Hematopoietic multipotent progenitor cell (in vitro differentiated cells): ENCODE measurements at regions not wholly inside any gene's neighbourhood (a gene's known extent, or its start where the extent isn't known, plus 50 kb on each side); places are given as distances from the start of the nearest gene placed in this dataset.

Experiments
- DNase-seq, 3 donors: peaks; one replicate each; pipeline ENCODE4 v3.0.0-alpha.2; 2011 to 2015; ENCODE audit warnings: low read depth in 2 of 3, low spot score in 2 of 3

DNA sequence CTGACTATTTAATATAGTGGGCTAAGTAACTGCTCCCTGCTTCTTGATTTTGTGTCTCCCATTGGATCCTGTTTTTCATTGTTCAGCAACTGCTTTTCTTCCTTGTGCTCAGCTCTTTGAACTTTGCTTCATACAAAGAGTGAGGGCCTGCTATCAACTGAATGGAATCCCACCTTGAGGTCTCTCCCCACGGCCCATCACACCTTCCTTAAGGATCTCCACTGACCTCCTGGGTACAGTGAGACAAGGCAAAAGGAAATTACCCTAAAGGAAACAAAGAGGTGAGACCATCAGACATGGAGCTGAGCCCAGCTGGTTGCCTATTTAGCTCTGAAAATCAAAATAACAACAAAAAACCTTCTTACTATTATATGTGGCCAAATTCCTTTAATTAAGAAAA, 91.3 kb upstream of the RPL34 start:
- no peak for DNase-seq

DNA sequence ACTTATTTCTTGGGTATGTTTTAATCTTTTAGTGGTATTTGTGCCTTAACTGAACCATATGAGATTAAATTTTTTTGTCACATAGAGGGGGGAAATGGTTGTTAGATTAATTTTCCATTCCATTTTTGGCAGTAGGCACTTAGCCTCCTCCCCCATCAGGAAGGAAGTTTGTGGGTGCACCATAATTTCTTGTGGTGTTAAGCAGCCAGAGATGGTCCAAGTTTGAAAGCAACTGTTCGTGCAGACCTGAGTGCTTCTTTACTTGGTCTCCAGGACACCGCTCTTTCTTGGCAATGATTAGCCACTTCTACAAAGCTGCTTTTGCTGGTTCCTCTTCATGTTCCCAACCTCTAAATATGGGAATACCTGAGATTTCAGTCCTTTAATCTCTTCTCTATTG, 92.7 kb upstream of the RPL34 start:
- peak in 2 of 3 donors; percentile 53 to 87 for DNase-seq

DNA sequence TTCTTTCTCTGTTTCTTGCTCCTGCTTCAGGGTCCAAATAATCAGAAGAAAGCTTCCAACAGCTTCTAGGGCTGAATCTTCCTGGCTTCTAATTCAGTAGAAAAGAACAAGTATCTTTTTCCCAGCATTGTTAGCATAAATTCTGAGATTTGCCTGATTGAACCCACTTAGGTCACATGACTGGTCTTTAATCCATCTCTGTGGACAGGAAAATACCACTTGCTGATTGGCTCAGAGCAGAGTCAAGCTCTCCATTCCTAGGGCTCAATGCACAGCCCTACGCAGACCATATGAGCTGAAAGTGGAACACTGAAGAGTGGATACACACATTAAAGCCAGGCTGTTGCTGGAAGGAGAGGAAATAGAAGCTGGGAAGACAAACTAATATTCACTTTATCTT, 99.6 kb upstream of the RPL34 start:
- no peak for DNase-seq

DNA sequence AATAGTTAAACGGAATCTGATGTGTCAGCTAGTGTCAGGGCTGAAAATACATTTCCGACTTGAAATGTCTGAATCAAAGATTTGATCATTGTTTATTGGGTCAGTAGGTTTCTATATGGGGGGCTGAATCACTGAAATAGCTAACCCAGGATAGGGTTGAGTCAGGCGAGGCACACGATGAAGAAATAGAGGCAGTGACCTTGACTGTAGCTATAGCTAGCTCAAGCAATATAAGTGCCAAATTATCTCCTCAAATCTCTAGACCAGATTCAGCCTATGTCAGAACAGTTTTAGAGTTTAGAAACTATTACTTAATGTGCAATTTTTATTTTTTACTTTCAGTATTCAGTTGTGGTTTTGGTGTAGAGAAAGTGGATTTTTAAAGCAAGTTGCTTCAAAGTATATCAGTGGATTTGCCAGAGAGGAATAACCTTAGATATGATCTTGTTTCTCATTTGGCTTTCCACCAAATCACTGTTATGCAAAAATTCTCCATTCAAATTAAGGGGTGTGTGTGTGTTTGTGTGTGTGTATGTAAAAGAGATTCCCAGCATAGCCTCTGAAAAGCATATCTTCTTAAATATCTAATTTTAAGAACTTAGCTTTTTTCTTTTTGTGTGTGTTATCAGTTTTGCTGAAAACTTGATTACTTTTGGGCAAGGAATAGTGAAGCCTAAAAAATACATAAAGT, 100.3 kb upstream of the RPL34 start:
- no peak for DNase-seq

DNA sequence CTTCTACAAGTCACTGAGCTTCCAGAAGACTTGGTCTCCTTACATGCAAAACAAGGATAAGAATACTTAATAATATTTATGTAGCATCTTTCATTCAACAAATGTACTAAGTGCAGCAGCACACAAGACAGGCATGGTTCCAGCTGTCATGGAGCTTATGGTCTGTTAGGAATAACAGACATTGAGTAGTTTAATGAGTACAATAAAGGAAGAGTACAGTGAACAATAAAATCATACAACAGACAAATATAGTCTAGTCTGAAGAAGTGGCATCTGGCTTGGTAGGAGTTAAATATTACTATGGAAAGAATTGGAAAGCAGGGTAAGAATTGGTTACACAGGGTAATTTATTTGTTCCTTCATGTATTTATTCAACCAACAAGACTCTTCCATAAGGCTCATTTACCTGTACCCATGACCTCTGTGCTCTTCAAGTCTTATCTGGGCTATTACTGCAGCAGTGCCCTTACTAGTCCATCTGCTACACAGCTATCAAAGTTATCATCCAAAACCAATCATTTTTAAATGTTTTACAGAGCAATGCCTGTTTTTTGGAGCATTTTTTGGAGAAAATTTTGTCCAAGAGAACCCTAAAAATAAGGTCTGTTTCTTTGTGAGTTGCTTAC, 101.1 kb upstream of the RPL34 start:
- no peak for DNase-seq

DNA sequence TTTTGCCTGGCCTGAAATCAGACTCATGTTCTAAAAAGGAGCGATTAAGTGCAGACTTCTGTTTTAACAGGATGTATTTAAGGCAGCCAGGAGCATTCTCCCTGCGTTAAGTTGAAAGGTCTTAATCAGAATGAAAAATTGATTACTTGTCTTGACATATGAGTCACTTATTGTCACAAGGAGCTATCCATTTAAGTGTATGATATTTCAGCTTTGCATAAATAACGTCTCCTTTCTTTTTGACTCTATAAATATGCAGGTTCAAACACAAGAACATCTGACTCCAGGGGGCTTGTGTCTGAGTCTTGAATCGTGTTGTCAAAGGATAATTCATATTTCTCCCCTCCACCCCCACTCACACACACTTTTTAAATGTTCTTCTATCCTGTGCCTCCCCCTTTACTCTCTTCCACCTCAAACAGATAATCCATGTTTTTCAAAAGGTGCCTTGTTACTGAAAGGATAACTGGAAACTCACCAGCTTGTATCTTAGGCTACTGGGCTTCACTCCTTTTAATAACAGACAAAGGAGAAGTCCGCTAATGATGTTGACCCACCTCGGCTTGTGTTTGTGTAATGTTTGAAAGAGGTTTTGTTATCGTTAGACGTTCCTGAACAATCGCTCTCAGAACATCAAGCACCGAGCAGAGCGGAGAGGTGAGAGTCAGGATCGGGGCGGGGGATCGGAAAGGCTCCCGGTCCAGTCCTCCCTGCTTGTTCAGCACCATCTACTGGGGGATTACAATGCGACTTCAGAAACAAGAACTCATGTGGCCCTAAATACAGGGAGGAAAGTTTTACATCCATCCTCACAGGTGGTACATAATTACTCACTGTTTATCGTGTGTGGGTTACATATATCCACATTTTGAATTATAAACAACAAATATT, 107.5 kb upstream of the RPL34 start:
- peak in 2 of 3 donors; percentile 42 to 62 for DNase-seq

DNA sequence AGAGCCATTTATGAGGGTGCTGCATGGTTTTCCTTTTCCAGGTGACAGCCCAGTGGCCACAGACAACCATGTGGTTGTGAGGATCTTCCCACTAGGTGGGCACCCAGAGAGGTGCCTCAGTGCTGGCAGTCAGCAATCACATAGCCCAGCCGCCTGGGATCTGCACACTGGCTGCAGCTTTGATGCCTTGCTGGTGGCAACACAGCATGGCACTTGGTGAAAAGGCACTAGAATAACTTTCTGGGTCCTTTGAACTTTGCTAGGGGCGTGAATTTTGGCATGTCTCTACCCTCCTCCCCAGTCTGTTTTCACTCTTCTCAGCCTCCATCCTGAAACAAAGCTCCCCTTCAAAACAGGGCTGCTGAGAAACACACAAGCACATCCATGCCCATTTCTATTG, 108.8 kb upstream of the RPL34 start:
- no peak for DNase-seq

DNA sequence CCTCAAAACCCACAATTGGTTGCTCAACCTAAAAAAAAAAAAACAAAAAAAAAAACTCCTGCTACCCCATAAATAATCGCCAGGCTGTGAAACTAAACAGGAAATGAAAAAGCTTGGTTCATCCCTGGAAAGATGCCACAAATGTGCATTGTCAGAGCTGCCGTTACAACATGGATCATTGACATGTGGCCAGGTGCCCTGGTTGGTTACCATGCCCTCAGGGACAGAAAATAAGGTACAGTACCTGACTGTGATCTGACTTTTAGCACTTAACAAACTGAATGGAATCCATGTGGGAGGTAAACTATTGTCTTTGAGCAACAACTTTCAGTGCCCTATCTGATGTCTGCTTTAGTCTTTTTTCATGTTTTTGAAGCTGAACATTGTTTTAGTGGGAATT, 118.0 kb upstream of the RPL34 start:
- DNase-seq, result peak in 1 of 3 donors; percentile 16

DNA sequence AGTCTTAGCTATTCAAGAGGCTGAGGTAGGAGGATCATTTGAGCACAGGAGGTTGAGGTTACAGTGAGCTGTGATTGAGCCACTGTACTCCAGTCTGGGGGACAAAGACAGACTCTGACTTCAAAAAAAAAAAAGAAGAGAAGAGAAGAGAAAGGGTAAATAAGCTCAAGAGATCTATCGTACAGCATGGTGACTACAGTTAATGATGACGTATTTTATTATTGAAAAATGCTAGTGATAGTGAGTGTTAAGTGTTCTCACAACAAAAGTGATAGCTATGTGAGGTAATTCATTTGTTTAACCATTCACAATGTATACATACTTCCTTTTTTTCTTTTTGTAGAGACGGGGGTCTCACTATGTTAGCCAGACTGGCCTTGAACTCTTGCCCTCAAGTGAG, 121.5 kb upstream of the RPL34 start:
- DNase-seq, result no peak

DNA sequence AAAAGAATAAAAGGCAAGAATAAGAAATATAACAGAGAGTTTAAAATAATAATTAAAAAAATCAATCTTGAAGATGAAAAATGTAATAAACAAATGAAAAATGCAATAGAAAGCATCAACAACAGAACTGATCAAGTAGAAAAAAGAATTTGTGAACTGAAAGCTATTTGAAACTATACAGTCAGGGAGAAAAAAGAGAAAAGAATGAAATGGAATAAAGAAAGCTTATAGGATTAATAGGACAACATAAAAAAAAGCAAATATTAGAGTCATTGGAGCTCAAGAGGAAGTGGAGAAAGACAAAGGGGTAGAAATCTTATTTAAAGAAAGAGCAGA, 126.8 kb upstream of the RPL34 start:
- no peak for DNase-seq

DNA sequence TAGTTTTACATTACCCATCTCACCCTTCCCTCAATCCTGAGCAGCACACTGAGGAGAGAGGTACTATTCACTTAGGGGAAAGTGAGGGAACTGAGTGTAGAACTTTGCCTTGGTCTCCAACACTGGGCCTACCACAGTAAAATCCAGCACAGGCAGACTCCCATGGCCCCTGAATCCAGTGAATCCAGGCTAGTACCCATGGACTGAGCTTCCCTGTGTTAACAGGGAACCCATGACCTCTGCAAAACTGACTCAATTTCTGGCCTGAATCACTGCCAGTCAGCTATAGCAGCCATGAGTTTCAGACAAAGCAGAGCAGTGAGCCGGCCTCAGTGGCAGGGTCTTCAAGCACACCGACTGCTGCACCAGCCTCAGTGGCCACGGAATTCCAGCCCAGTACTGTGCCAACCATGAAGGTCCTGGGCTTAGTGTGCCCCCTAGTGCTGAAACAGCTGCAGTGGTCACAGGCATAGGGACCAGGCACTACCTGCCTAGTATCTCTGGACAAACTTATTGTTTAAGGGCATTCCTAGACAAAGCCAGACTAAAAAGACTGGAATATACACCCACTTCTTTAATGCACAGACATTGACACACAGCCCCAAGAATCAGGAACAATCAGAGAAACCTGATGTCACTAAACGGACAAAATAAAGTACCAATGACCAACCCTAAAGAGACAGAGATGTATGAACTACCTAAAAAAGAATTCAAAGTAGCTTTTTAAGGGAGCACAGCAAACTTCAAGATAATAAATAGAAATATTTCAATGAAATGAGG, 127.4 kb upstream of the RPL34 start:
- no peak for DNase-seq

DNA sequence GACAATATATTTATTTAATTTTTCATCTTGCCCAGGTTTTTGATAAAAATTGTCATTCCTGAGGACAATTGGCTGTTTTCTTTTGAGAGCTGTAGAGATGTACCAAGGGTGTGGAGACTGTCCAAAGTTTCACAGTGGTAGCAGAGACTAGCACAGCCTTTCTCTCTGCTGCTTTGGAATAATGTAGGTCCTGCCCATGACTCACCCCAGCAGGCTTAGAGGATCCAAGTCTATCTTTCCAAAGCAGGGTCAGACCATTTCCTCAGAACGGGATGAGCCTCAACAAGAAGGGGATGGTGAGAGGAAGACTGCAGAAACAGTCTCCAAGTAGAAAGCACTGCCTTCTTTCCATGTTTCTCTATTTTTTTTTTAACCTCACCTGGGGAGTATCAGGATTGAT, 131.5 kb upstream of the RPL34 start:
- no peak for DNase-seq

DNA sequence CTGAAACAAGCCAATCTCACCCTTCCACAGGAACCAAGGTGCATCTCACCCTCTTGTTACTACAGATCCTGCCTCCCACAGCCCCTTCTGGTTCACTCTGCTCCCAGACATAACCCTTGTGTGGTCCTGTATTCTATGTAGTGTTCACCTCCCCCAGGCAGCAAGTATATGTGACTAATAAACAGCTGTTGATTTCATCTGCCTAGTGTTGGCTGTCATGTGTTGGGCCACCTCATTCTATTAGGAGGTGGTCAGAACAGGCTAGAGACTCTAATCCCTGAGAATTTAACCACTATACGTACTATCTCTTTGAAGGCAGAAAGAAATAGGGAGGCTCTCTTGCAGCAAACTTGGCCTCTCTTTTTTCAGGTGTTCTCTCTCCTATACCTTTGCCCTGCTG, 134.3 kb upstream of the RPL34 start:
- DNase-seq, result no peak

DNA sequence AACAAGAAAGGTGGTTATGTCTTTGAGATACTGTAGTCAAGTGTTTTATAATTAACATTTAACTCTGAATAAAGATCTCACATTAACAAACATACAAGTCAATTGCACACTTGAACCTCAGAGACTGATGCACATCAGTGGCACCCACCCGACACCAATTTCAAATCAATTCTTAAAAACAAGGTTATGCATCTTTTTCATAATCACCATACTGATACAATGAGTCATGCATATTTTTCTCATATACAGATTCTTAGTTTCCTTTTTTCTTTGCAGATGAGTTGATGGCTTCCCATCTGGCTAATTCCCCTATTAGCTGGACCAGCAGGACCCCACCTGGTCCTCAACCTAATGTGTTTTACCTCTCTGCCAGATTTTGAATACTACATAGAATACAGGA, 136.2 kb upstream of the RPL34 start:
- no peak for DNase-seq

DNA sequence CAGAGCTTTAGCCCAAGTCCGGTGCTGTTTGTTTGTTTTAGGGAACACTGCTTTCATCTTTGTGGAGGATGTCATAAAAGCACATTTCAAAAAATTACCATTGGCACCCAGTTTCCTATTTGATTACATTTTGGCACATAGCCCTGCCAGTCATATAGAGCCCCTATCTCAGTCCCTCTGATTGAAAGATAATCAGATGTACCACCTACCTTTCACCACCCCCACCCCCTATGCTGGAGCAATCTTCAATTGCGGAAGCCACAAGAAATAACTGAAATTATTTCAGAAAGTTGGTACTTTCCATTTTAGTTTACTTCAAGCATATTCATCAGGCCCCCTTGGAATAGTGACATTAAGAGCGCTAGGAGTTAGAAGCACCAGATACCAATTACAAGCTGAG, 136.7 kb upstream of the RPL34 start:
- DNase-seq, result no peak

DNA sequence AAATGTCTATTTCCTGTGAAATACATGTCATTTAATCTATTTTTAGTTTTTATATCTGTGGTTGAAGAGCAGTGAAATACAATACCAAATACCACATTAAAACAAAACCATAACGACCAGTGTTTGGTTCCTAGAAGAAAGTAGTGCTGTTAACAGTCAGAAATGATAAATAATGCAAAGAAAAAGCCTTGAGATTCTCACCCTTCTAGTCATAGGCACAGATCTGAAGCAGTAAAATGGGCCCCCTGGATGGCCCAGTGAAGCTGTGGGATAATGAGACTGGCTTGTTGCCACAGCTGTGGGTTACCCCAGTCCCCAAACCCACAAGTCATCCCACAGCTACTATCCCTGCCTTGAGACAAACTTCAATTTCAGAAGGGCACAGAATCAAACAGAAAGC, 137.3 kb upstream of the RPL34 start:
- DNase-seq, result peak in 1 of 3 donors; percentile 28

DNA sequence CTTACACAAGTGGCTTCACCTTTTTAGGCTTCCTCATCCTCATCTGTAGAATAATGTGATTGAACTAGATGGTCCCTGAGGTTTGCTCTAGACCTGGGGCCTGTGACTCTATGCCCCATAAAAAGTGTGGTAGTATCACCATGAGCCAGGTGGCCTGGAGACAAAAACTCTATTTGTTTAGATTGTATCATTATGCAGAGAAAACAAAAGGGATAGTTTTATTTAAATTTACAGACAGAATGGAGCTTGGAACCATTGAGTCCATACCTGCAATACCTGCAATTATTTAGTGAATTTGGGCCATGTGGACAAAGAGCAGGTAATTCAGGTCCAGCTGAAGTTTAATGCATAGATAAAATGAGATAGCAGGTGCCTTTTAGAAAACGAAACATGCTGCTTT, 139.5 kb upstream of the RPL34 start:
- DNase-seq, result no peak

DNA sequence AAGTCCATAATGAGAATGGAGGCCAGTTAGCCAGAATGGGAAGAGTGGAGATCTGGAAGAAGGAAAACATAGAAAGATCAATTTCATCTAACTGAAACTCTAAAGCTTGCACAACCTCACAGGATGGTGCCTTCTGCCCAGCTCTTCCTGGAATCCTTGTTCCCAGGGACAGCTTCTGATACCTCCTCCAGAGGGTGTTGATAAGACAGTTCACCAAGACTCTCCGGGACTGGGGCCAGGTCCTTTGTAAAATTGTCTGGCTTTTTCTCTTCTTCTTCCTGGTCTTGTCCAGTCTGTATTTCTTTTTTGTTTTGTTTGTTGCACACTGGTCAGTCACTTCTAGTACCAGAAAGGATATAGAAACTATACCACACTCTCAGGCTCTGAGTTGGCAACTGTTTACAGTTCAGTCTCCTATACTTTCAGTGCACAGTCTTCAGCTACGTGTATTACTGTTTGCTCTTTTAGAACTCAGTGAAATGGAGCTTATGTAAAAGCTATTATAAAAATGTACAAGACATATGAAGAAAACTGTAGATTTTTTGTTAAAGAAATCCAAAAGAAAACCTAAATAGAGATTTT, 142.8 kb upstream of the RPL34 start:
- DNase-seq, result no peak

DNA sequence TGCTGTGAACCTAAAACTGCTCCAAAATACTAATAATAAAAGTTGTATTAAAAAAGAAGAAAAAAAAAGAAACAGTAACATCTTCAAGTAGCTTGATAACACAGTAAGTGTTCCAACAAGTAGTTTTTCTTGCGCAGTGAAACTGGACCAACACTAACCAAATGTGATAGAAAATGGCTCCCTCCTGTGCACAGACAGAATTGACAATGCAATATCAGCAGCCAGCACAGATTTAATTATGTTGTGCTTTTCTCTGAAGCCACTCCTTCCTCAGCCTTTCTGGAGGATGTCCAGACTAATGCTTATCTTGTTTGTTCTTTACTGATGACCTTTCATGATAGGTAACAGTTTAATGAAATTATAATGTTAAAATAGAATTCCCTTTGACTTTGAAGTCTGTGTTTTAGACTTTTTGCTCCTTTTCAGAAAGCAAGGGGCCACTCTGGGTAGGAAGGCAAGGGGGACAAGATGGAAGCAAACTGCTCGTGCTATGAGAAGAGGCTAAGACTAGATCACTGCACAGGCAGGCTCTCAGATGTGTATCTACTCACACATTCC, 147.1 kb upstream of the RPL34 start:
- no peak for DNase-seq
